ENCODE measurements at regions not wholly inside any gene's neighbourhood (a gene's known extent, or its start where the extent isn't known, plus 50 kb on each side); places are given as distances from the start of the nearest gene placed in this dataset.

DNA sequence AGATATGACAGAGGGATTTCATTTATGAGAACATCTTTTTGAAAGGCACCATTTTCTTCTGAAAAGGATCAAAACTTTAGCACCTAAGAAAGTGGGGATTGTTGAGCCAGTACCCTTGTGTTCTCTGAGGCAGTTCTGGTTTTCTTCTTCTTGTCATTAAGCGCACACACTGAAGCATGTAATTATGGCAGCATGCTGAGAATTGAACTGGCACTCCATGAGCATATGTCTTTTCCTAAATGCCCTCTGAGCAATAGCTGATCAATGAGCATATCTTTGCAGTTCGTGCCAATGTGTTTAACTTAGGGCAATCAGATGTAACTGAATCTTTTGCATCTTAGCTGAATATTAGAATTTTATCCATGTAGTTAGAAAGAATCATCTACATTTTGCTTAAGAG, 53.9 kb upstream of the VGLL3 start:
- no peak for TF ChIP-seq CTCF (IDR thresholded peaks at IDR 0.05 in 8 of 11, conservative IDR thresholded peaks at IDR 0.05 in 3 of 11)
- no peak for TF ChIP-seq POLR2AphosphoS5 (IDR thresholded peaks at IDR 0.05)
- TF ChIP-seq POLR2A (IDR thresholded peaks at IDR 0.05), result no peak

All from spleen (tissue), 7 donors.